NCI-H2196 (cell line): ENCODE measurements at regions not wholly inside any gene's neighbourhood (a gene's known extent, or its start where the extent isn't known, plus 50 kb on each side); places are given as distances from the start of the nearest gene placed in this dataset.

Experiments
- DNase-seq: peaks from one replicate; lab custom pipeline; 2025; ENCODE audit not compliant: unreplicated experiment; lab: John Stamatoyannopoulos, UW

DNA sequence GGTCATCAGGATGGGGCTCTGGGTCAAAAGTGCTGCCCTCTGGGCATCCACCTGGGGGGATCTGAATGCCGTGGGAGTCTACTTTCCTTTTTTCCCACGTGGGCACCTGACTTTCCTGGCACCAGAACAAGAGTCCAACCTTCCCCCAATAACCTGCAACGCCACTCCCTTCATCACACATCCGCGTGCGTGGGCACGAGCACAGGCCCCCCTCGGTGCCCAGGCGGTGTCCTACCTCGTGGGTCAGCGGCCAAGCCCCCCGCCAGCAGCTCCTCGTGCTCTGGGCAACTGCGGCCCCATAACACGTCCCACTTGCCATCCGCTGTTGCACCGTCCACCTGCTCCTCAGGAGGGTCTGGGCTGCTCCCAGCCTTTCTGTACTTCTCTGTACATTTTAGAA is 87.0 kb downstream of the YTHDF1 start:
- DNase-seq = no peak

DNA sequence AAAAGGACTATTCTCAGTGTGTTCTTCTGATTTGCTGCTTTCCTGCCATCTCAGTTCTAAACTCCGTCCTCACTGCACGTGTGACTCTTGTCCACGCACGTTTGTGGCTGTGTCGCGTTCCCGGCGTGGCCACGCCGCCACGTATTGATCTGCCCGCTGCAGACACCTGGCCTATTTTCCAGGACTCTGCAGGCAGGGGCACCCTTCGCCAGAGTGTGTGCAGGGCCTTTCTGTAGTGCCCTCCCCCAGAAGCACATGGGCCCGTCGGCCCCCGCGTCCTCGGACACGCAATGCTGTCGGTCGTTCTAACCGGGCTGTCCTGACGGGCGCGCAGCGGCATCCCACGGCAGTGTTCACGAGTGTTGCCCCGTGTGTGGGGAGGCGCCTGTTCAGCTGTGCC is 87.6 kb downstream of the YTHDF1 start:
- DNase-seq = no peak

DNA sequence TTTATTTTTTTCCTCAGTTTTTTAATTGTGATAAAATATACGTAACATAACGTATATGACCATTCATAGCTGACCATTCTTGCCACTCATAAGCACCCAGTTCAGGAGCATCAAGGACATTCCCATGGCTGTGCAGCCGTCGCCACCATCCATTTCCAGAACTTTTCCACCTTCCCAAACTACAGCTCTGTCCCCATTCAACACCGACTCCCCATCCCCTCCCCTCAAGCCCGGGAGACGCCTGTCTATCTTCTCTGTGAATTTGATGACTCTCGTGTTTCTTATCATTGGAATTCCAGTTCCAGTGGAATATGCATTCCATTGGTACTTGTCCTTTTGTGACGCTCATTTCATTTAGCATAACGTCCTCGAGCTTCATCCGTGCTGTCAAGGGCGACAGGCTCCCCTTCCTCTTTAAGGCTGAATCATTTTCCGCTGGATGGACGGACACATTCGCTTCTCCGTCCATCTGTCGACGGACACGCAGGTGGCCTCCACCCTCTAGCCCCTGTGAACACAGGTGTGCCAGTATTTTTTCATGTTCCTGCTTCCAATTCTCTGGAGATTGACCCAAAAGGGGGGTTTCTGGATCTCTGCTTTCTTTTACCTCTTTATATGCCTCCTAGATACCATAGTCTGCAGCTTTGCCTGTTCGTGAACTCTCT is 88.1 kb downstream of the YTHDF1 start:
- no peak for DNase-seq

DNA sequence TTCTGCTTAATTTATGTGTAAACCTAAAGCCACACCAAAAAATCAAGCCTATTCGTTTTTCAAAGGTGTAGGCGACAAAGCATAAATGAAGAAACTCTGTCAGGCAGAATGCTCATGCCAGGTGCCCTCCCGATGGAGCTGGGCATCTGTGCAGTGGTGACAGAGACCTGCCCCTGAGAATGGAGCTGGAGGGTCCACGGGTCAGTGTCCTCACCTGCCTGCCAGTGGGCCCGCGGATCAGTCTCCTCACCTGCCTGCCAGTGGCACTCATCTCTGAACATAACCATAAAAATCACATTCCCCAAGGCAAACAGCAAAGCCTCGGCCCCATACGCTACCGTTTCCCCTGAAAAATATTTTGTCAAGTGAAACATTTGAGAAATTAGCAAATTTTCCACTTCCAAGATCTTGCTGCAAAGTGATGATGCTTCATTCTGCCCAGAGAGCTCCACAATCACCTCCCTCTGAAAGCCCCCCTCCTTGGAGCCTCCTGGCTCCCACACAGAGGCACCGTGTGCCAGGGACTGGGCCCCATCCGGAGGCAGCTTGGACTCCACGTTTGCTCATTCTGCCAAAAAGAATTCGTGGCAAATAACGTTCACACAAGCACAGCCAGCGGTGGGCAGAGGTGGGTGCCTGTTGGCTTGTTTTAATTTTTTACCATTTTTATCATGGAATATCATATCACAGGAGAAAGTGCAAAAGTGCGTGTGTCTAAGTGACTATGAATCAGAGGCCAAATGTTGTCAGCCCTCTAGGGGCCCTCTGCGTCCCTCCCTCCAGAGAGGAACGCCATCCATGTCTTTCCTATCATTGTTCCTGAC is 88.8 kb downstream of the YTHDF1 start:
- DNase-seq = no peak

DNA sequence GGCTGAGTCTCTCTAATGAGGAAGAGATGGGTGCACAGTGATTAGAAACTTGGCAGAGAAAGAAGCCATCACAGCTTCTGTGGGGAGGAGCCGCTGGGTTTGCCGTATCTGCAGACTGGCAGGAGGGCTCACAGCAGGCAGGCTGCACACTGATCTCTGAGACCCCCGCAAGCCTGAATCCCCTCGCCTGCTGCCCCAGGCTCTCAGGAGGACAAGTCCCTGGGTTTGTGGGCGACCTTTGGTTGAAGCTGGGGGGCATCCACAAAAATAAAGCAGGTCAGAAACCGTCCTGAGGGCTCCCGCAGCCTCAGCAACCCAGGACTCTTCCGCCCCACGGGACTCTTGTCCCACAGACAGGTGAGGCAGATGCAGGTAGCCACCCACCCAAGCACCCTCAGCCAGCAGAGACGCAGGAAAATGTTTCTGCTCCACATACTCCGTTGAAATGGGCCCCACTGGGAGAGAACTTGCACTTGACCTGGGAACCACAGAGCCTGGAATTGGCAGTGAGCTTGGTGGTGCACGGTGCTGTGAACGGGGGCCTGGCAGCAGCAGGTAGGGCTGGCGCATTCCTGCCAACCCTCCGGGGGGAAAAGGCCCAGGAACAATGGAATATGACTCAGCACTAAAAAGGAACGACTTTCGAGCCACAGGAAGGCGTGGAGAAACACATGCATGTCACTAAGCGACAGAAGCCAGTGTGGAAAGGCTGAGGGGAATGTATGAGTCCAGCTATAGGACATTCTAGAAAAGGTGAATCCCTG is 89.9 kb downstream of the YTHDF1 start:
- DNase-seq = no peak

DNA sequence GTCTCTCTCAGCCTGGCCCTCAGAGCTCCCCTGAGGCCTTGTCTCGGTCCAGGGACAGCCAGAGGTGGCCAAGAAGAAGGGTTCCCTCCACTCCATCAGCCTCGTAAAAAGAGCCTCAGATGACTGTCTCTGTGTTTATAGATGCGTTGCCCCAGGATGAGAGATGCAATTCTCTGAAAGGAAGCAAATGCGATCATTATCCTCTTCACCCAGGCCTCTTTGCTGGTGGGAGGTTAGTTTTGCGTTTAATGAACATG is 90.4 kb downstream of the YTHDF1 start:
- no peak for DNase-seq

DNA sequence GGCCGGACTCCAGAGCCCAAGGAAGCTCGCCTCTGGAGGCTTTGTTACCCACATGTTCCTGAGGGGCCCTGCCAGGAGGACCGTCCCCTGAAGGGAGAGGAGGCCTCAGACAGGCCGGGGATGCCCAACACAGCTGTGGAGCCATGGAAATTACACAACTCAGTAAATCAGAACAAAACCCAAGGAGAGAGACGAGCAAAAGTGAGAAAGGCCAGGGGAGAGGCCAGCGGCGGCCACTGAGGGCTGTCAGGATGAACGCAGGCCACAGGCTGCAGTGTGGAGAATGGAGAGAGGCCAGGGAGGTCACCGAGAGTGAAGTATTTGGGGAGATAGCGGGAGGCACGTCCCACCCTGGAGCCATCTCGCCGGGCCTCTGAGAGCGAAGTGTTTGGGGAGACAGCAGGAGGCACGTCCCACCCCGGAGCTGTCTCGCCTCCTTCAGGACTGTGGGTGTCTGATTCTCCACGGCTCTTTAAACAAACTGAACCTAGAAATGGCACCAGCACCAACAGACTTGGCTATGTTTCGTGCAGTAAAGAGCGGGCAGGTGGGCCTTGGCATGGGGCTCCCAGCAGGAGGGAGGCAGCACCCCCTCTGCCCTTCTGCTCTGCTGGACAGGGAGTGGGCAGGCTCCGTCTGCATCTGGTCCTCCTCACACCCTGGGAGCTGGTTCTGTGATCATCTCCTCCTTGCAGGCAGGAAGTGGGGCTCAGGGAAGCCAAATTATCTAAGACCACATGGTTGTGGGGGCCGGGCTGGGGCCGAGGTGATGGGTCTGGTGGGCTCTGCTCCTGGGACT is 91.0 kb downstream of the YTHDF1 start:
- no peak for DNase-seq

DNA sequence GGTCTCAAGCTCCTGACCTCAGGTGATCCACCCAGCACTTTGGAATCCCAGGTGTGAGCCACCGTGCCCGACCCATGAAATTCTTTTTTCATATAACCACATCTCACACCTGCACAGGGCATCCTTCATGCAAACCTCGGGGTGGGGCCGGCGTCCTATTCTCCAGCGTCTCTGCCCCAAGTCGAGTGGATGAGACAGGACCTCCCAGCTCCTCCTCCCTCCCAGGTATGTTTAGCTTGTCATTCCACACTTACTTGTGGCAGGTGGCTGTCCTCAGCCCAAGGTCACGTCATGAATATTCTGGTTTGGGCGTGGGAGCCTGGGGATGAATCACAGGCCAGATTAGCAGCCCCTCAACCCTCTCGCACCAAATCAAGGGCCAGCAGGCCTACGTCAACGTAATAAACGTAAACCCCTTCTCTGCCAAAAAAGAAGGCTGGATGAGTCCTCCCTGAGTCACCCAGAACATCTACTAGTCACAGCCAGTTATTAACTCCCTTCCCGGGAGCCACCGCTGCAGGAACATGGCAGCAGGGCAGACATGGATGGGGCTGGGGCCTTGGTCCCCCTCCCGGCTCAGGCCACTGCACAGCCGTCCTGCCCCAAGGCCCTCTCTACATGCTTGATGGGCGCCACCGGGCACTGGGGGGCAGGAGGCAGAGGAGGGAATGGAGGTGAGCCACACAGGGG is 91.7 kb downstream of the YTHDF1 start:
- DNase-seq = no peak

DNA sequence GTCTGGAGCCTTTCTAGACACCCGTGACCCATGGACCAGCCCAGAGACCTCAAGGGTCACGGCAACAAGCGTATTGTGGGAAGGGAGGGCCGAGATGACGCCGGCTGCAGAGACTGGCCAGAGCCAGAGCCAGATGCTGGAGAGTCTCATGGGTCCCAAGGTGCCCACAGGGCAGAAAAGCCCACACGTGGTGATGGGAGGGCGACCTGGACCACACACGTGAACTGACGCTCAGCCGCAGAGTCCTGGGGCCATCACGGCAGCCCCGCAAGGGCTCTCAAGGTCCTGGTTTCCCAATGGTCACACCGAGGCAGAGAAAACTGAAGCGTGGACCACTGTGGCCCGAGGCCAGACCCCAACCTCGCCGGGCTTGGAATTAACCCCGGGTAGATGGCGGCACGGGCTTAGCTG is 92.6 kb downstream of the YTHDF1 start:
- no peak for DNase-seq

DNA sequence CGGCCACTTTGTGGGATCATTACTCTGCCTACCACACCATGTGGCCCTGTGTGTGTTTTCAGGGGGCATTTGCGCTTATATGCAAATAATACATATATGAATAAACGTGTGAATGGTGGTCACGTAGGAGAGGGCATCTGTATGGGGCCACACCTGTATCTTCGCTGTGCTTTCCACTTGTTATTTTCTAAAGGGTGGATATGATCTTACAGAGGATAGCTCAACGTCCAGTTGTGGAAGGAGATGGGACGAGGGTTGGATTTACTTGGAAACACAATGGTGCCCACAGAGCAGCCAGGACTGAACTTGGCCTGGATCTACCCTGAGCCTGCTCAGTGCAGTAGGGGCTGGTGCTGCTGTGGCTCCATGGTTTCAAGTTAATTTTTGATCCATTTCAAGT is 93.3 kb downstream of the YTHDF1 start:
- no peak for DNase-seq

DNA sequence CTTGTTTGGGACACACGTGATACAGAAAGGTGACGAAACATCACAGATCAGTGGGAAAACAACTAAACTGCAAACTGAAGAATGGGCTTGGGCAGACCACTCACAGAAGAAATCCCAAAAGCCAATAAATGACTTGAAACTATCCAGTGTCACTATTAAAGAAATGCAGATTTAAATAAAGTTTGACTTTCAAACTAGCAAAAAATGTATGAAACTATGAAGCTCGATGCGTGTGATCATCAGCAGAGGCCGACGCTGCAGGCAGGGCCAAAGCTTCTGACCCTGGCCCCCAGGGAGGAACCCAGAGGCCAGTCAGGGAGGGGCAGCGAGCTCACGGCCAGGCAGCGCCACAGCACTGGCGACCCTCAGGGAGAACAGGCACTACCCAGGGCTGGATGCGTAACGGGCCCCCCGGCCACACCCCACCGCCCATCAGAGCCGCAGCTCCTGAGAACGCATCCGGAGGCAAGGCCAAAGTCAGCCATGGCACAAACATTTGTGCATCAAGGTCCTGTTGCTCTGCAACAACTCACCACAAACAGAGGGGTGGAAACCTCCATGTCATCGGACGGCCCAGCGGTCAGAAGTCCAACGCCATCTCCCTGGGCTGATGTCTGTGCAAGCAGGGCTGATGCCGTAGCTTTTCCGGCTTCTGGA is 94.1 kb downstream of the YTHDF1 start:
- no peak for DNase-seq

DNA sequence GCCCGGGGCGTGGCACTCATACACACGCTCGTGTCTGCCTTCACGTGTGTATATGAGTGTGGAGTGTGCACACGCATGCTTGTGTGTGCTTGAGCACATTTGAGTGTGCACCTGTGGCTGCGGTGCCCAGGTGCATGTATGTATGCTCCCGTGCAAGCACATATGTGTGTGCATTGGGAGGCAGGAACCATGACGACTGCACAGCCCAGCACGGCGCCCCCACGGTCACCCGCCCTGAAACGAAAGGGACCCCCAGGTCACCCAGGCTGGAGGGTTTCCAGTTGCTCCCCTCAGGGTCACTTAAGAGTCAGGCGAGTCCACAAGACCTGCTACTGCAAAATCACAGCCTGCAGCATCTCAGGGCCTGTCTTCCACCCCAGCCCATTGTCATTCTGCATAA is 94.7 kb downstream of the YTHDF1 start:
- no peak for DNase-seq

DNA sequence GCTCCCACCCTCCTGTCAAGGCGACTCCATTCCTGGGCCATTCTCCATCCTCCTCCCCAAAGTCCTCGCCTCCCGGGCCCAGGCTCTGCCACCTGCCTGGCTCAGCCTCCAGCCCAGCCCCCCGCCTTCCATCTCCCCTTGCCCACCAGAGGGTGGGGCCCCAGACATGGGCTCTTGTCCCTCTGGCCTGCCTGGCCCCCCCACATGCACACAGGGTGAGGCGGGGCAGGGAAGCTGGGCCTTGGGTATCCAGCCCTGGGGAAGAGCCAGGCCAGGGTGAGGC is 95.2 kb downstream of the YTHDF1 start:
- no peak for DNase-seq

DNA sequence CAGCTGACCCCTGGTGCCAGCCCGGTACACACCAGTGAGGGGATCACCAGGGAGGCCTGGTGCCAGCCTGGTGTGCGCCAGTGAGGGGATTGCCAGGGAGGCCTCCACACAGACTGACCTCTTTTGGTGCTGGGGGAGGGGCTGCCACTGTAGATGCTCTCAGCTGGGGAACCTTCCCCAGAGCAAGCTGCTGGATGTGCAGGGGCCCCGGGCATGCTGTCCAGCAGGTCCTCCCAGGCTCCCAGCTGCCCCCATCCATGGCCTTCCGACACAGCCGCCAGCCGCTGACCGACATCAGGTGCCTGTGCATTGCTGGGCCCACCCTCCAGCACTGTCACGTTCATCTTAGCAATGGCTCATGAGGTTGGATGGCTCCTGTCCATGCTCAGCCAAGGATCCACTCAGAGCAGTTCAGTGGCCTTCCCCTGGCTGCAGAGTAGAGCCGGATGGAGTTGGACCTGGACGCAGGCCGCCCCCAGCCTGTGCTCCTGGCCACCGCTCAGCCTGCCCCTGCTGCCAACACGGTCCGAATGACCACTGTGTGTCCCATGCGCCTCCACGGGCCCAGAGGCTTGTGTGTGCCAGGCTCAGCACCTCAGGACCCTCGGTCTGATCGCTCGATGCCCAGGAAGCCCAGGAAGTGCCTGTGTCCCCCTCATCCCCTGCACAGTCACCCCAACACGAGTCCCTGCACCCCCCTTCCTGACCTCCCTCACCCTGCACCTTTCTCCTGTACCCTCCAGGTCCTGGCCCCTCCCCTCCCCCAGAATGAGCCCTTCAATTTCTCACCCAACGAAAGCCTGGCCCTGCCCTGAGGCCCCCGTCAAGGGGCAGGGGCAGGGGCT is 95.7 kb downstream of the YTHDF1 start:
- no peak for DNase-seq

DNA sequence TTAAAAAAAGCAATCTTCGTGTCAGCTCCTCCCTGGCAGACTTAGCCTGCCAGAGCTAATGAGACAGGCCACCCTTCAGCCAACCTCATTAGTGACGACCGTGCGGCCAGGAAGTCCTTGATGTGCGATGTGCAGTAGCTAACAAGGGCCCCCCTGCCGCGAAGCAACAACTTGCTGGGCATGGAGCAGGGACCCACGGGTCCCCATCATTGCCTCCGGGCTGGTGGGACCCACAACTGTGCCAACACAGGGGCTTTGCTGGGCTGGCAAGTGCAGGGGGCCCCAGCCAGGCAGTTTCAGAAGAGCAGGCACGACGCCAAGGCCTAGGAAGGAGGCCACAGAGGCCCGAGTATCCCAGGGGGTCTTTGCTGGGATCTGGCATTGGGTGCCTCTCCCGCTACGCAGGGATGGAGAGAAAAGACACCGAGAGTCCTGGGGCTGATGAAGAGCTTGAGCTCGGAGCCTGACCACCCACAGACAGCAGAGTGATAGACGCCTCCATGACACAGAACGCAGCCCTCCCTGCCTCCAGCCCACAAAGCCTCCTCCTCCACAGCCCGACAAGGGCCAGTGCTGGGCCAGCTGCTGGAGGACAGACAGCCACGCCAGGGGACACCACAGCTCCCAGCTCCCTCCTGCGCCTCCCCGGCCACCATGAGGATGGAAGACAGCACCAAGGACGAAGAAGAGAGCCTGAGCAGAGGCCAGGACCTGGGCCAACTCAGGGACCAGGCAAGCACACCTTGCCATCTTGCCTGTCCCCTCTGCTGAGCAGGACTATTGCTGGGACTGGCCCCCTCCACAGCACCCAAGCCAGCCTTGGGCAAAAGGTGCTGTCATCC is 96.6 kb downstream of the YTHDF1 start:
- no peak for DNase-seq

DNA sequence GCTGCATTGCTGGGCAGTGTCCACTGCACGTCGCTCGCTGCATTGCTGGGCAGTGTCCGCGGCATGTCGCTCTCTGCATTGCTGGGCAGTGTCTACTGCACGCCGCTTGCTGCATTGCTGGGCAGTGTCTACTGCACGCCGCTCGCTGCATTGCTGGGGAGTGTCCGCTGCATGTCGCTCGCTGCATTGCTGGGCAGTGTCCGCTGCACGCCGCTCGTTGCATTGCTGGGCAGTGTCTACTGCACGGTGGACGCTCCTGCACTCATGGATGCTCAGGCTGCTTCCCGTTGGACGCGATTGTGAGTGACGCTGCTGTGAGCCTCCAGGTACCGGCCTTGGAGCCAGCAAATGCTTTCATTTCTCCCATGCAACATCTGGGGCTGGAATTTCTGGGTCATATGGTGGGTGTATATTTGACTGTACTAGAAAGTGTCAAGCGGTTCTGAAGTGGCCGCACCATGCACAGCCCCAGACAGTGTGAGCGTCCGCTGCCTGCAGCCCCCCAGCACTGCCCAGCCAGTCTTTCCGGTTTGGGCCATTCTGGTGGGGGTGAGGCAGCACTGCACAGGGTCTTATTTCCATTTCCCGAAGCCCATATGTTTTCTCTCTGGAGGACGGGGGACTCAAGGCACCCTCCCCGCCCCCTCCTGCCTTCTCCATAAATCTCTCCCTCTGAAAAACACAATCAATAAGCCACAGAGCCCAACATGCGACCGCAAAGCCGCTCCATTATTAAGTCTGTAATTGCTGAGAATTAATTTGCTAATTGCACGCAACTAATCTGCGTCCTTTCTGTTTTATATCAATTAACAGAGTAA is 97.4 kb downstream of the YTHDF1 start:
- DNase-seq = no peak

DNA sequence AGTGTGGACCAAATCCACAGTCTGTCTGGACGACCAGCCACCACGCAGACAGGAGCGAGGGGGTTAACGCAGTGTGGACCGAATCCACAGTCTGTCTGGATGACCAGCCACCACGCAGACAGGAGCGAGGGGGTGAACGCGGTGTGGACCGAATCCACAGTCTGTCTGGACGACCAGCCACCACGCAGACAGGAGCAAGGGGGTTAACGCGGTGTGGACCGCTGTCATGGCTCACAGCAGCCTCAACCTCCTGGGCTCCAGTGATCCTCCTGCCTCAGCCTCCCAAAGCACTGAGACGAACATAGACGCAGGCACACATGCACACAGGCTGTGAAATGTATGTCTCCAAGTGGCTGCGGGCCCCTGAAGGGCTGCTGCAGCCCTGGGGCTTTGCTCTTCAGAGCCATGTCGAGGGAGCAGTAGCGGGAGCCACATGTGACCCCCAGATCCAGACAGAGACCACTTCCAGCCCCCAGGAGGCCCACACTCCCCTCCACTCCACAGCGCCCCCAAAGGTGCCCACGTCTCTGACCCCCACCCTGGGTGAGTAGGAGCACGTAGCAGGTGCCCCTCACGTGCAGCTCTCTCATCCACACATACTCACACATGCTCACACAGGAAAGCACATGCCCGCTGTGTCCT is 98.1 kb downstream of the YTHDF1 start:
- no peak for DNase-seq
